OCI-LY1 (cell line): ENCODE measurements at regions not wholly inside any gene's neighbourhood (a gene's known extent, or its start where the extent isn't known, plus 50 kb on each side); places are given as distances from the start of the nearest gene placed in this dataset.

Source experiments
- H2AFZ ChIP-seq: fragments of 200-600 bp; sonication (generic), shearing (Covaris generic); 2 replicates; pipeline ENCODE4 v1.6.0; 2014; ENCODE audit warnings: antibody characterized with exemption, mild to moderate bottlenecking, low read length
- H3F3A ChIP-seq: fragments of 200-600 bp; sonication (generic), shearing (Covaris generic); 2 replicates; pipeline ENCODE4 v1.6.0; 2014; ENCODE audit warnings: mild to moderate bottlenecking, antibody characterized with exemption, low read length, moderate library complexity; ENCODE audit not compliant: insufficient read depth
- H3K27ac ChIP-seq: fragments of 200-600 bp; sonication (generic); 2 replicates; pipeline ENCODE4 v1.5.1; 2014; ENCODE audit warnings: low read length, mixed run types, mild to moderate bottlenecking, low read depth; ENCODE audit not compliant: poor library complexity, severe bottlenecking
- H3K27me3 ChIP-seq: fragments of 200-600 bp; sonication (generic); 2 replicates; pipeline ENCODE4 v1.6.0; 2014; ENCODE audit warnings: antibody characterized with exemption, mild to moderate bottlenecking, low read length, moderate library complexity; ENCODE audit not compliant: insufficient read depth
- H3K36me3 ChIP-seq: fragments of 200-600 bp; sonication (generic); 2 replicates; pipeline ENCODE4 v1.6.1; 2014; ENCODE audit warnings: mild to moderate bottlenecking, antibody characterized with exemption, low read length, moderate library complexity, mixed read lengths; ENCODE audit not compliant: insufficient read depth
- H3K4me1 ChIP-seq: fragments of 200-600 bp; sonication (generic); 2 replicates; pipeline ENCODE4 v1.5.1; 2014; ENCODE audit warnings: mild to moderate bottlenecking, low read length, moderate library complexity; ENCODE audit not compliant: insufficient read depth, severe bottlenecking
- H3K4me2 ChIP-seq: fragments of 200-600 bp; sonication (generic), shearing (Covaris generic); 2 replicates; pipeline ENCODE4 v1.6.1; 2014; ENCODE audit warnings: low read length
- H3K4me3 ChIP-seq: fragments of 200-600 bp; sonication (generic); 2 replicates; pipeline ENCODE4 v1.5.1; 2014; ENCODE audit warnings: low read length, low read depth, mild to moderate bottlenecking, mixed read lengths; ENCODE audit not compliant: poor library complexity, severe bottlenecking
- H3K79me2 ChIP-seq: fragments of 200-600 bp; shearing (Covaris generic); 2 replicates; pipeline ENCODE4 v1.6.1; 2016; ENCODE audit warnings: mixed run types, low read length, mixed read lengths; ENCODE audit not compliant: insufficient read depth
- H3K9ac ChIP-seq: fragments of 200-600 bp; sonication (generic), shearing (Covaris generic); 2 replicates; pipeline ENCODE4 v1.6.1; 2014; ENCODE audit warnings: mild to moderate bottlenecking, low read length, mixed read lengths
- H3K9me2 ChIP-seq: fragments of 200-600 bp; sonication (generic), shearing (Covaris generic); 2 replicates; pipeline ENCODE4 v1.6.1; 2014; ENCODE audit warnings: low read depth, mild to moderate bottlenecking, low read length, mixed read lengths
- H3K9me3 ChIP-seq: fragments of 200-600 bp; shearing (Covaris generic); 2 replicates; pipeline ENCODE4 v1.6.1; 2014; ENCODE audit warnings: low read length, mixed read lengths
- H4K20me1 ChIP-seq: fragments of 200-600 bp; sonication (generic), shearing (Covaris generic); 2 replicates; pipeline ENCODE4 v1.6.0; 2016; ENCODE audit warnings: mild to moderate bottlenecking, low read length; ENCODE audit not compliant: insufficient read depth
- CTCF ChIP-seq: fragments of 200-600 bp; sonication (generic), shearing (Covaris generic); IDR thresholded peaks from 2 replicates; pipeline ENCODE4 v1.5.1; 2017; ENCODE audit warnings: mild to moderate bottlenecking, antibody characterized with exemption, low read length, moderate library complexity, mixed read lengths
- EZH2 ChIP-seq: fragments of 200-600 bp; sonication (generic), shearing (Covaris generic); IDR thresholded peaks from 2 replicates; pipeline ENCODE4 v1.8.0; 2017; ENCODE audit warnings: borderline replicate concordance, mixed run types, mild to moderate bottlenecking, antibody characterized with exemption, low read length, moderate library complexity, mixed read lengths

GRCh38 chr10:120386896-120387295, 70.1 kb upstream of the PLPP4 start:
- no peaks in the 10 kb centered on the region for H3K4me1 ChIP-seq
- no peak overlapping the region for H3K27ac ChIP-seq
- H3K9me3 ChIP-seq, result no peaks in the 10 kb centered on the region
- no peaks in the 10 kb centered on the region for H4K20me1 ChIP-seq
- H3K4me3 ChIP-seq, result no peak overlapping the region
- no peak overlapping the region for H2AFZ ChIP-seq
- no peak for TF ChIP-seq CTCF
- TF ChIP-seq EZH2, result no peak
- H3F3A ChIP-seq, result no peaks in the 10 kb centered on the region
- no peak overlapping the region for H3K4me2 ChIP-seq
- H3K9me2 ChIP-seq, result no peaks in the 10 kb centered on the region
- no peaks in the 10 kb centered on the region for H3K36me3 ChIP-seq
- no peak overlapping the region for H3K9ac ChIP-seq
- no peaks in the 10 kb centered on the region for H3K79me2 ChIP-seq
- peaks cover 4% of the 10 kb centered on the region; the same call in 1 of the 2 replicates for H3K27me3 ChIP-seq

- Histone ChIP-seq H3K27ac (no peak overlapping the region), H3K4me3 (no peak overlapping the region), H3K27me3 (peaks cover 4% of the 10 kb centered on the region; the same call in 1 of the 2 replicates), H4K20me1 (no peaks in the 10 kb centered on the region), H3K9ac (no peak overlapping the region), H3K9me3 (no peaks in the 10 kb centered on the region), H3K79me2 (no peaks in the 10 kb centered on the region), H3K9me2 (no peaks in the 10 kb centered on the region), H3K4me2 (no peak overlapping the region), H3K36me3 (no peaks in the 10 kb centered on the region), H3K4me1 (no peaks in the 10 kb centered on the region), H2AFZ (no peak overlapping the region), H3F3A (no peaks in the 10 kb centered on the region)
- TF ChIP-seq EZH2 (no peak), CTCF (no peak)
These were observed 69.7 kb upstream of the PLPP4 start for GRCh38 chr10:120387326-120387725.

- no peaks in the 10 kb centered on the region for H4K20me1 ChIP-seq
- H3K4me1 ChIP-seq, result no peaks in the 10 kb centered on the region
- no peaks in the 10 kb centered on the region for H3K79me2 ChIP-seq
- TF ChIP-seq CTCF (no peak), EZH2 (no peak)
- no peaks in the 10 kb centered on the region for H3F3A ChIP-seq
- no peaks in the 10 kb centered on the region for H3K27me3 ChIP-seq
- no peak overlapping the region for H3K4me3 ChIP-seq
- H3K36me3 ChIP-seq, result no peaks in the 10 kb centered on the region
- H3K9ac ChIP-seq, result no peak overlapping the region
- no peak overlapping the region for H3K4me2 ChIP-seq
- no peak overlapping the region for H3K27ac ChIP-seq
- no peak overlapping the region for H2AFZ ChIP-seq
- H3K9me2 ChIP-seq, result no peaks in the 10 kb centered on the region
- H3K9me3 ChIP-seq, result no peaks in the 10 kb centered on the region
These were observed 64.8 kb upstream of the PLPP4 start for GRCh38 chr10:120392245-120392644.
